CD14-positive monocyte (primary cell): ENCODE measurements at regions not wholly inside any gene's neighbourhood (a gene's known extent, or its start where the extent isn't known, plus 50 kb on each side); places are given as distances from the start of the nearest gene placed in this dataset.

Experiments used
- DNase-seq, 3 donors: peaks; one replicate each; pipeline ENCODE4 v3.0.0-alpha.2; 2011 to 2022
- H2AFZ ChIP-seq: 2 replicates; pipeline ENCODE4 v1.6.0; 2012; ENCODE audit warnings: mild to moderate bottlenecking, low read depth, low read length, inconsistent platforms; ENCODE audit not compliant: insufficient read depth, poor library complexity, severe bottlenecking
- H3K27ac ChIP-seq, 2 donors: 1 replicate in 1 of 2; 2 replicates in 1 of 2; pipeline ENCODE4 v1.5.1; 2012 to 2013; ENCODE audit warnings: low read length in 2 of 2, control low read depth in 1 of 2, inconsistent platforms in 1 of 2, low read depth in 1 of 2, mild to moderate bottlenecking in 1 of 2
- H3K27me3 ChIP-seq, 2 donors: one replicate each; pipeline versions ENCODE4 v1.6.0 to v1.6.1; 2011 to 2013; ENCODE audit warnings: low read length in 2 of 2; ENCODE audit not compliant: control insufficient read depth in 2 of 2, insufficient read depth in 2 of 2
- H3K36me3 ChIP-seq, 2 donors: replicated peaks in 1 of 2; 1 replicate in 1 of 2; 2 replicates in 1 of 2; pipeline versions ENCODE4 v1.5.1 to v1.6.1; 2012 to 2013; ENCODE audit warnings: low read length in 2 of 2, control low read depth in 1 of 2, inconsistent platforms in 1 of 2, mild to moderate bottlenecking in 1 of 2; ENCODE audit not compliant: insufficient read depth in 2 of 2, control insufficient read depth in 1 of 2
- H3K4me1 ChIP-seq, 2 donors: 1 replicate in 1 of 2; 2 replicates in 1 of 2; pipeline versions ENCODE4 v1.5.1 to v1.6.1; 2012 to 2013; ENCODE audit warnings: low read length in 2 of 2, control low read depth in 1 of 2, inconsistent platforms in 1 of 2, mild to moderate bottlenecking in 1 of 2, moderate library complexity in 1 of 2; ENCODE audit not compliant: insufficient read depth in 2 of 2, control insufficient read depth in 1 of 2
- H3K4me2 ChIP-seq: replicated peaks from 2 replicates; pipeline ENCODE3; 2012; ENCODE audit warnings: low read length, moderate library complexity, mild to moderate bottlenecking; ENCODE audit not compliant: poor library complexity, severe bottlenecking; ENCODE audit errors: extremely low read depth
- H3K4me3 ChIP-seq, 3 experiments: fragments of 200-600 bp in 1 of 3; sonication (generic) in 1 of 3; replicated peaks in 1 of 3; 1 replicate in 2 of 3; 2 replicates in 1 of 3; pipeline ENCODE4 v1.5.1; 2011 to 2013; ENCODE audit warnings: low read length in 3 of 3, mild to moderate bottlenecking in 3 of 3, control low read depth in 2 of 3, low read depth in 2 of 3, inconsistent platforms in 1 of 3, moderate library complexity in 1 of 3
- H3K79me2 ChIP-seq: 2 replicates; pipeline ENCODE4 v1.6.0; 2012; ENCODE audit warnings: mild to moderate bottlenecking, control low read depth, inconsistent platforms, low read length, moderate library complexity; ENCODE audit not compliant: insufficient read depth
- H3K9ac ChIP-seq: 2 replicates; pipeline ENCODE4 v1.6.0; 2017; ENCODE audit warnings: low read length, mild to moderate bottlenecking; ENCODE audit not compliant: insufficient read depth, poor library complexity, severe bottlenecking
- H3K9me3 ChIP-seq, 2 donors: replicated peaks in 1 of 2; 1 replicate in 1 of 2; 2 replicates in 1 of 2; pipeline versions ENCODE4 v1.5.1 to v1.6.1; 2012 to 2013; ENCODE audit warnings: low read length in 2 of 2, control low read depth in 1 of 2; ENCODE audit not compliant: control insufficient read depth in 1 of 2, insufficient read depth in 1 of 2
- H4K20me1 ChIP-seq: 2 replicates; pipeline ENCODE4 v1.6.0; 2012; ENCODE audit warnings: mild to moderate bottlenecking, low read length, control low read depth, moderate library complexity; ENCODE audit not compliant: insufficient read depth
- H3K27ac Mint-ChIP-seq, 7 donors: one replicate each; pipeline ENCODE4 v1.8.0; 2020; ENCODE audit warnings: mild to moderate bottlenecking in 7 of 7, mixed read lengths in 7 of 7, moderate library complexity in 6 of 7, inconsistent platforms in 2 of 7
- H3K27me3 Mint-ChIP-seq, 3 donors: one replicate each; pipeline ENCODE4 v1.8.0; 2021 to 2022; ENCODE audit warnings: low read depth in 3 of 3, mild to moderate bottlenecking in 3 of 3, mixed read lengths in 3 of 3, moderate library complexity in 3 of 3, inconsistent platforms in 1 of 3
- H3K36me3 Mint-ChIP-seq, 2 donors: one replicate each; pipeline ENCODE4 v1.8.0; 2020; ENCODE audit warnings: mixed read lengths in 2 of 2, inconsistent platforms in 1 of 2, mild to moderate bottlenecking in 1 of 2
- H3K4me1 Mint-ChIP-seq: one replicate; pipeline ENCODE4 v1.8.0; 2020; ENCODE audit warnings: mild to moderate bottlenecking, mixed read lengths
- H3K4me3 Mint-ChIP-seq, 2 donors: one replicate each; pipeline ENCODE4 v1.8.0; 2020; ENCODE audit warnings: mild to moderate bottlenecking in 2 of 2, mixed read lengths in 2 of 2, moderate library complexity in 1 of 2
- H3K9me3 Mint-ChIP-seq, 7 donors: one replicate each; pipeline ENCODE4 v1.8.0; 2020 to 2022; ENCODE audit warnings: mixed read lengths in 7 of 7, mild to moderate bottlenecking in 6 of 7, moderate library complexity in 6 of 7, inconsistent platforms in 2 of 7
- CTCF ChIP-seq: fragments of 200-600 bp; IDR thresholded peaks from one replicate; pipeline ENCODE4 v1.8.0; 2022; ENCODE audit warnings: antibody characterized with exemption, mild to moderate bottlenecking
- WGBS: methylation state at CpG from one replicate; pipeline ENCODE4 v1.1.5; 2013; ENCODE audit warnings: missing lambda C conversion rate; ENCODE audit not compliant: insufficient coverage; 5-methylcytosine and 5-hydroxymethylcytosine counted together
- intact Hi-C, 2 donors: fragments of 100-400 bp; cut with micrococcal nuclease; formaldehyde crosslinking; loops; one replicate each; pipeline versions ENCODE4 v1.15.0 to v1.15.1; 2023

- WGBS: 57% methylated on average over 1 of the region's 3 CpGs
- Histone ChIP-seq H2AFZ (no peak overlapping the region), H3K27me3 (no peaks in the 10 kb centered on the region), H3K9ac (no peak overlapping the region), H3K27ac (no peak overlapping the region), H3K4me1 (no peaks in the 10 kb centered on the region), H3K4me2 (no peak overlapping the region), H3K4me3 (no peak overlapping the region), H3K79me2 (no peaks in the 10 kb centered on the region), H4K20me1 (no peaks in the 10 kb centered on the region), H3K36me3 (no peaks in the 10 kb centered on the region), H3K9me3 (no peaks in the 10 kb centered on the region)
- no peak overlapping the region for H3K4me3 Mint-ChIP-seq
- no peaks in the 10 kb centered on the region for H3K36me3 Mint-ChIP-seq
- H3K9me3 Mint-ChIP-seq: peaks cover 0 to 2% (median 0%) of the 10 kb centered on the region in 7 donors
- intact Hi-C loops: no loop called here
- H3K27me3 Mint-ChIP-seq: no peaks in the 10 kb centered on the region
- TF ChIP-seq CTCF: no peak
- H3K27ac Mint-ChIP-seq: no peak overlapping the region
- no peak for DNase-seq
- H3K4me1 Mint-ChIP-seq: no peaks in the 10 kb centered on the region
Measured at GRCh38 chr16:7849841-7850240, 517.2 kb downstream of the RBFOX1 start.

GRCh38 chr16:7843261-7843660 is 510.6 kb downstream of the RBFOX1 start:
- H4K20me1 ChIP-seq: no peaks in the 10 kb centered on the region
- Mint-ChIP-seq H3K4me1 (no peaks in the 10 kb centered on the region), H3K36me3 (no peaks in the 10 kb centered on the region), H3K4me3 (no peak overlapping the region), H3K9me3 (peaks cover 2 to 8% (median 4%) of the 10 kb centered on the region in 7 donors), H3K27ac (peak overlapping the region in 1 of 7 donors; percentile 61), H3K27me3 (no peaks in the 10 kb centered on the region)
- no peaks in the 10 kb centered on the region for H3K36me3 ChIP-seq
- no peak overlapping the region for H3K9ac ChIP-seq
- no peaks in the 10 kb centered on the region for H3K79me2 ChIP-seq
- no peaks in the 10 kb centered on the region for H3K4me1 ChIP-seq
- H3K27me3 ChIP-seq: no peaks in the 10 kb centered on the region
- DNase-seq: no peak
- H3K4me3 ChIP-seq: no peak overlapping the region
- peaks cover 2 to 5% of the 10 kb centered on the region in 2 donors for H3K9me3 ChIP-seq
- 57% methylated on average over 5 of the region's 7 CpGs for WGBS
- intact Hi-C loops: no loop called here
- no peak overlapping the region for H3K4me2 ChIP-seq
- TF ChIP-seq CTCF: no peak
- H3K27ac ChIP-seq: no peak overlapping the region
- no peak overlapping the region for H2AFZ ChIP-seq
